ENCODE measurements at regions not wholly inside any gene's neighbourhood (a gene's known extent, or its start where the extent isn't known, plus 50 kb on each side); places are given as distances from the start of the nearest gene placed in this dataset.

DNA sequence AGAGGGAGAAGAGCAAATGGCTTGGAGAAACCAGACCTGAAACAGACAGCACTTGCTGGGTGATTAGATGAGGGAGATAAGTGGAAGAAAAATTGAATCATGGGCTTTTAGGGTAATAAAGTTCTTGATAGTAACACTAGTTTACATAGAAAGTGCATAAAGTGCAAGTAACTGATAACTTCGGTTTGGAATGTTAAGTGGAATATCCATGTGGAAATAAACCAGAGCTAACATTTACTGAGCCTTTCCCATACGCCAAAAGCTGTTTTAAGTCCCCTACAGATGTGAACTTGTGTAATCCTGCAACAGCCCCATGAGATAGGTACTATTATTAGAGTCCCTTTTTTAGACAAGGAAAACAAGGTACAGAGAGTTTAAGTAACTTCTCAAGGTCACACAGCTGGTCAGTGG, 77.1 kb upstream of the NUDT4 start:
- Histone ChIP-seq H3K36me3 (replicated peaks; ENCODE audit: insufficient read depth, low read depth) (no peaks in the 10 kb centered on the region), H3K27me3 (no peaks in the 10 kb centered on the region), H3K9me3 (ENCODE audit: low read depth) (no peaks in the 10 kb centered on the region), H3K27ac (no peak overlapping the region), H3K4me2 (peak overlapping the region; percentile 1), H4K20me1 (ENCODE audit: insufficient read depth, poor library complexity, severe bottlenecking) (no peaks in the 10 kb centered on the region), H2AFZ (no peak overlapping the region), H3K9me2 (replicated peaks; ENCODE audit: insufficient read depth) (no peaks in the 10 kb centered on the region), H3K4me3 (no peak overlapping the region), H3K4me1 (ENCODE audit: insufficient read depth) (peaks cover 9% of the 10 kb centered on the region), H3K79me2 (no peaks in the 10 kb centered on the region)
- TF ChIP-seq, protein P1, sequence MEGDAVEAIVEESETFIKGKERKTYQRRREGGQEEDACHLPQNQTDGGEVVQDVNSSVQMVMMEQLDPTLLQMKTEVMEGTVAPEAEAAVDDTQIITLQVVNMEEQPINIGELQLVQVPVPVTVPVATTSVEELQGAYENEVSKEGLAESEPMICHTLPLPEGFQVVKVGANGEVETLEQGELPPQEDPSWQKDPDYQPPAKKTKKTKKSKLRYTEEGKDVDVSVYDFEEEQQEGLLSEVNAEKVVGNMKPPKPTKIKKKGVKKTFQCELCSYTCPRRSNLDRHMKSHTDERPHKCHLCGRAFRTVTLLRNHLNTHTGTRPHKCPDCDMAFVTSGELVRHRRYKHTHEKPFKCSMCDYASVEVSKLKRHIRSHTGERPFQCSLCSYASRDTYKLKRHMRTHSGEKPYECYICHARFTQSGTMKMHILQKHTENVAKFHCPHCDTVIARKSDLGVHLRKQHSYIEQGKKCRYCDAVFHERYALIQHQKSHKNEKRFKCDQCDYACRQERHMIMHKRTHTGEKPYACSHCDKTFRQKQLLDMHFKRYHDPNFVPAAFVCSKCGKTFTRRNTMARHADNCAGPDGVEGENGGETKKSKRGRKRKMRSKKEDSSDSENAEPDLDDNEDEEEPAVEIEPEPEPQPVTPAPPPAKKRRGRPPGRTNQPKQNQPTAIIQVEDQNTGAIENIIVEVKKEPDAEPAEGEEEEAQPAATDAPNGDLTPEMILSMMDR (IDR thresholded peaks at IDR 0.05; ENCODE audit: poor library complexity), result no peak
- TF ChIP-seq EZH2 (IDR thresholded peaks at IDR 0.05; ENCODE audit: borderline replicate concordance), result no peak
- peak; percentile 72 for TF ChIP-seq EZH2phosphoT487 (IDR thresholded peaks at IDR 0.05; ENCODE audit: low read depth, severe bottlenecking, unreplicated experiment)
- WGBS (ENCODE audit: low lambda C conversion rate, missing lambda C conversion rate), result 18% methylated on average over 2 of the region's 2 CpGs
- peak; percentile 24 for DNase-seq (ENCODE audit: low spot score)

DNA sequence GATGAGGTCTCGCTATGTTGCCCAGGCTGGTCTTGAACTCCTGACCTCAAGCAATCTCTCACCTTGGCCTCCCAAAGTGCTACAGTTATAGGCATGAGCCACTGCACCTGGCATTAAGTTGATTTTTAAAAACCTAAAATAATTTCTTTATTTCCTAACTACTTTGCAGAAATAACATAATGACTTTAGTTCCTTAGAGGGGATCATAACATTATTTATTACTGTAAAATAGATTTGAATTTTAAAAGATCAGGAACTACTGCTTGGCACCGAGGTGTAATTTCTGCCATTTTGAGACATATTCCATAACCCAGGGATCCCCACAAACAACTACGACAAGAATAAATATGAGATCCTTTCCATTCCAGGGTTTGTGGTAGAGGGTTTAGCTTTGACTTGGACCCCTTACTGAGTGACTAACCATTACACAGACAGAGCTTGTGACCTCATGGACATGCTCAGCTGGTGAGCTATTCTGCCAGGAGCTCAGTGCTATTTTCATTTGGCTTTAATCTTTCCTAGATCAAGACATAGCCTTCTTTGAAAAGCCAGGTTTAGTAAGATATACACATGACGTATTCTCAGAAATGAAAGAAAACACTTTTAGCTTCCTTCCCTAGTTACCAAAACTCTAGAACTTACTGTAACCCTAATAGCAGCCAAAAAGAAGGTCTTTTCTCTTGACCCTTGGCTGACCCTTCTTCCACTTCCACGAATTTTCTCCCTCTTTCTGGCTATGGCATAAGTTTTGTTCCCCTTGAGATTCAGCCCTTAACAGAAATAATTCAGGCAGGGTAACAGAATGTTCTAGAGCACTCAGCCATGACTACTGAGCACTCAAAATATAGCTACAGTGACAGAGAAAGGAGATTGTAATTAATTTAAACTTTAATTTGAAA, 75.1 kb upstream of the NUDT4 start:
- Histone ChIP-seq H3K79me2 (no peaks in the 10 kb centered on the region), H3K27me3 (no peaks in the 10 kb centered on the region), H3K9me2 (replicated peaks; ENCODE audit: insufficient read depth) (no peaks in the 10 kb centered on the region), H3K4me1 (ENCODE audit: insufficient read depth) (peaks cover 9% of the 10 kb centered on the region), H2AFZ (no peak overlapping the region), H4K20me1 (ENCODE audit: insufficient read depth, poor library complexity, severe bottlenecking) (no peaks in the 10 kb centered on the region), H3K4me2 (no peak overlapping the region), H3K27ac (no peak overlapping the region), H3K9me3 (ENCODE audit: low read depth) (no peaks in the 10 kb centered on the region), H3K36me3 (replicated peaks; ENCODE audit: insufficient read depth, low read depth) (no peaks in the 10 kb centered on the region), H3K4me3 (no peak overlapping the region)
- 81% methylated on average over 5 of the region's 5 CpGs for WGBS (ENCODE audit: low lambda C conversion rate, missing lambda C conversion rate)
- TF ChIP-seq EZH2 (IDR thresholded peaks at IDR 0.05; ENCODE audit: borderline replicate concordance) (no peak), EZH2phosphoT487 (IDR thresholded peaks at IDR 0.05; ENCODE audit: low read depth, severe bottlenecking, unreplicated experiment) (no peak)
- TF ChIP-seq, protein P1 (IDR thresholded peaks at IDR 0.05; ENCODE audit: poor library complexity), result no peak
- no peak for DNase-seq (ENCODE audit: low spot score)

DNA sequence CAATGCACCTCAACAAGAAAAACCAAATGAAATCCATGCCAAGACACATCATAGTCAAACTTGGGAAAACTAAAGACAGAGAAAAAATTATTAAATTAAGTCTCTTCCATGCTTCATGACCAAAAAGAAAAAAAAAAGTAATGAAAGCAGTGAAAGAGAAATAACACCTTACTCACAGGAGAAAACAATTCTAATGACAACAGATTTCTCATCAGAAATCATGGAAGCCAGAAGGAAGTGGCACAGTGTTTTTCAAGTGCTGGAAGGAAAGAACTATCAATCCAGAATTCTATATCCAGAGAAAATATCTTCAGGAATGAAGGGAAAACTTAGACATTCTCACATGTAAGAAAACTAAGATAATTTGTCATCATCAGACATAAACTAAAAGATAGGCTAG, 71.1 kb upstream of the NUDT4 start:
- no peaks in the 10 kb centered on the region for H3K36me3 ChIP-seq (replicated peaks; ENCODE audit: insufficient read depth, low read depth)
- no peak overlapping the region for H3K4me2 ChIP-seq
- H2AFZ ChIP-seq, result no peak overlapping the region
- H3K4me1 ChIP-seq (ENCODE audit: insufficient read depth), result peaks cover 5% of the 10 kb centered on the region
- no peak for TF ChIP-seq EZH2 (IDR thresholded peaks at IDR 0.05; ENCODE audit: borderline replicate concordance)
- TF ChIP-seq, protein P1 (IDR thresholded peaks at IDR 0.05; ENCODE audit: poor library complexity), result no peak
- no peak for TF ChIP-seq EZH2phosphoT487 (IDR thresholded peaks at IDR 0.05; ENCODE audit: low read depth, severe bottlenecking, unreplicated experiment)
- H3K4me3 ChIP-seq, result no peak overlapping the region
- H3K27me3 ChIP-seq, result no peaks in the 10 kb centered on the region
- H3K9me3 ChIP-seq (ENCODE audit: low read depth), result no peaks in the 10 kb centered on the region
- H4K20me1 ChIP-seq (ENCODE audit: insufficient read depth, poor library complexity, severe bottlenecking), result no peaks in the 10 kb centered on the region
- H3K27ac ChIP-seq, result no peak overlapping the region
- no peaks in the 10 kb centered on the region for H3K79me2 ChIP-seq
- DNase-seq (ENCODE audit: low spot score), result no peak
- no peaks in the 10 kb centered on the region for H3K9me2 ChIP-seq (replicated peaks; ENCODE audit: insufficient read depth)
